Urinary bladder (tissue), 3 donors: ENCODE measurements at regions not wholly inside any gene's neighbourhood (a gene's known extent, or its start where the extent isn't known, plus 50 kb on each side); places are given as distances from the start of the nearest gene placed in this dataset.
A peak's percentile ranks its signal among the peaks of the same experiment; 100 is the strongest.

Experiments
- DNase-seq: peaks from one replicate; pipeline ENCODE4 v3.0.0-alpha.2; 2015; ENCODE audit errors: extremely low spot score
- H3K27ac ChIP-seq: one replicate; pipeline ENCODE4 v1.5.1; 2013; ENCODE audit warnings: low read depth, mild to moderate bottlenecking, moderate library complexity
- H3K36me3 ChIP-seq: one replicate; pipeline ENCODE4 v1.6.1; 2013; ENCODE audit warnings: mild to moderate bottlenecking, moderate library complexity; ENCODE audit not compliant: insufficient read depth
- H3K4me1 ChIP-seq: one replicate; pipeline ENCODE4 v1.6.1; 2013; ENCODE audit warnings: mild to moderate bottlenecking, moderate library complexity; ENCODE audit not compliant: insufficient read depth
- H3K4me3 ChIP-seq: one replicate; pipeline ENCODE4 v1.5.1; 2013; ENCODE audit warnings: low read depth, low read length
- WGBS: extraction: QIAGEN DNeasy Blood & Tissue Kit; methylation state at CpG from one replicate; pipeline ENCODE4 v1.1.7; 2013; 5-methylcytosine and 5-hydroxymethylcytosine counted together
- donor health status: healthy with polysubstance abuse.
- donor health status: healthy.

DNA sequence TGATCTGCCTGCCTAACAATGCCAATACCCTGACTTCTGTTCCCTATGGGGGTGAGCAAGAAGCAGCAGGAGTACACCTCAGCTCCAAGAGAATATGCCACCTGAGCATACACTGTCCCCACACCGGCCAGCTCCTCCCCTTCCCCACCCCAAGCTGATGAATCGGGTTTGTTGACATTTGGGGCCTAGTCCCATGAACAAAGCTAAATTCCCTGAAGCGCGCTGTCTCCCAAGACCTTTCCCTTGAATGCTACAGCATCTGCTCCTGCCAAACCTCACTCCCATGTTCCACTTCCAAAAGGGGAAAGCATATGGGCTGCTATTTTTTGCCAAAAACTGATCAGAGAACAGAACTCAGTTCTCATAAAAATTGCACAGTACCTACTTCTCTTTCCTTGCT, 220.4 kb upstream of the CAMK1G start:
- Histone ChIP-seq H3K27ac (no peak overlapping the region), H3K4me3 (no peak overlapping the region), H3K36me3 (no peaks in the 10 kb centered on the region), H3K4me1 (no peaks in the 10 kb centered on the region)
- no peak for DNase-seq
- 32% methylated on average over 4 of the region's 4 CpGs for WGBS

DNA sequence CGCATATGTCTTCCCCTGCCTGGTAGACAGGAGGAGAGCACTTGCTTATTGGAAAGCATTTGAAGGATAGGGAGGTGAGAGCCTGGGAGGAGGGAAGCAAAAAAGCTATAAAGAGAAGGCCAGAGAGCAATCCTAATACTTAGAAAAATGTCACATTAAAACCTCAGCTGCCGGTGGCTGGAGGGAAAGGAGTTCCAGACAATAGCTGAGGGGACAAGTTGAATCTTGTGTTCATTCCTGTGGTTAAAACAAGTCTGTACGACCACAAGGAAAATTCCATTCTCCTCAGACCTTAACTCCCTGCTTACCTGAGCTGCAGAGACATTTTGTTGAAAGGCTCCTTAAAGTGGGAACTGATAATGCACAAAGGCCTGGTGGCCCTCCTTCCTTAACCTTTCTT, 218.8 kb upstream of the CAMK1G start:
- H3K36me3 ChIP-seq = no peaks in the 10 kb centered on the region
- peaks cover 2% of the 10 kb centered on the region for H3K4me1 ChIP-seq
- 68% methylated on average over 3 of the region's 3 CpGs for WGBS
- H3K27ac ChIP-seq = no peak overlapping the region
- H3K4me3 ChIP-seq = no peak overlapping the region
- peak; percentile 72 for DNase-seq

DNA sequence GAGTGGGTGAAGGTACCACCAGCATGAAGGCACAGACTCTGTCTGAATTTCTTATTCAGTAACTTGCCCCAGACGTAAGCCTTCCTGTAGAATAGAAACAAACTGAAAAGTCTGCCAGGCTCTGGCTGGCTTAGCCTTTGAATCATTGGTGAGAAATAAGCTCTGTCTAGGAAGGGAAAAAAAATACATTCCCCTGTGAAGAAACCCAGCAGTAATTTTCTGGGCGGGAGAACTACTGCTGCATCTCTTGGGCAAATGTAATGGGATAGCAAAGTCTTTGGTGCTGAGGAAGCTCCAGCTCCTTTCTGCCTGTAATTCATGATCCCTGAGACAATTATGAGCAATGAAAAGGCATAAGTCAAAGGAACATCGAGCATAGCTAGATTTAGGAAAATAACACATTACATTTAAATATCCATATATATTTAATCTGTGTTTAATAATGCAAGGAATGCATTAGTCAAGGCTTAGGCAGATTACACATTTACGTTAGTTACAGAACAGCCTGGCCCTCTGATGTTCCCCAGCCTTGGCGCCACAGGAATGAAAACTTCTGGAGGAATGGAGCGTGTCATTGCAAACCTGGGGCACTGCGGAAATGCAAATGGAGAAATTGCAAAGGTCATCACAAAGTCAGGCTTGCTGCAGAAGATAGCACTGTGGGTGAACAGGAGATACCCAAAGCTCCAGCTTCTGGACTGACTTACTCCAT, 216.3 kb upstream of the CAMK1G start:
- no peaks in the 10 kb centered on the region for H3K36me3 ChIP-seq
- 67% methylated on average over 7 of the region's 7 CpGs for WGBS
- no peak for DNase-seq
- H3K4me1 ChIP-seq = peaks cover 2% of the 10 kb centered on the region
- no peak overlapping the region for H3K27ac ChIP-seq
- H3K4me3 ChIP-seq = no peak overlapping the region

DNA sequence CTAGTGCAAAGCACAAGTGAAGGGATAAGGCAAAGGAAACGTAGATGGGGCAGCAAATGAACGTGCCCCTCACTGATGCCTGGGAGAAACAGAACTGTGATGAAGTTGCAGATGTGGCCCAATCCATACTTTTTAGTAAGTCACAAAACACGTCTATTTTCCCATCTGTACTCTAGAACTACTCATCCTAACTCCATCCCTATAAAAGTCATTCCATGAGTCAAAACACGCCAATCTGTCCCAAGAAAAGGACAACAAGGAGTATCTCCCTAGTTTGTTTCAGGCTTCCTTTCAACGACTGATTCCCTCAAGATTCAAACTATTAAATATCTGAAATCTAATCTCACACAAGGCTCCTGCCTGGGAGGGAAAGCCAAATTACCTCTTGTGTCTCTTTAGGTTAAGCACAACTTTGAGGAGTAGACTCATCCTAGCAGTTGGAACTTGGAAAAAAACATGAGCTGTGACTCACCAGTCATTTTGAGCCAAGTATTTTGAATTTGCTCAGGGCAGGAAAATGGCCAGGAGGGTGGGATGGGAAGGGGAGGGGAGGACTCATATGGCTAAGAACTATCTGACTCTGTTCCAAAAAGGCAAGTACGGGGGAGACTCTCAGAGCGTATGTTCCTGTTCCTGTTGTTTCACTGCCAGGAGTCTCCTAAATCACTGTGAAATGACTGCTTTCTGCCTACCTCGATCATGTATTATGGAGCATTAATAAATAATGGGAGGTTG, 214.5 kb upstream of the CAMK1G start:
- peaks cover 4% of the 10 kb centered on the region for H3K4me1 ChIP-seq
- peak; percentile 81 for DNase-seq
- H3K4me3 ChIP-seq = no peak overlapping the region
- no peaks in the 10 kb centered on the region for H3K36me3 ChIP-seq
- WGBS = 43% methylated on average over 8 of the region's 8 CpGs
- H3K27ac ChIP-seq = no peak overlapping the region

DNA sequence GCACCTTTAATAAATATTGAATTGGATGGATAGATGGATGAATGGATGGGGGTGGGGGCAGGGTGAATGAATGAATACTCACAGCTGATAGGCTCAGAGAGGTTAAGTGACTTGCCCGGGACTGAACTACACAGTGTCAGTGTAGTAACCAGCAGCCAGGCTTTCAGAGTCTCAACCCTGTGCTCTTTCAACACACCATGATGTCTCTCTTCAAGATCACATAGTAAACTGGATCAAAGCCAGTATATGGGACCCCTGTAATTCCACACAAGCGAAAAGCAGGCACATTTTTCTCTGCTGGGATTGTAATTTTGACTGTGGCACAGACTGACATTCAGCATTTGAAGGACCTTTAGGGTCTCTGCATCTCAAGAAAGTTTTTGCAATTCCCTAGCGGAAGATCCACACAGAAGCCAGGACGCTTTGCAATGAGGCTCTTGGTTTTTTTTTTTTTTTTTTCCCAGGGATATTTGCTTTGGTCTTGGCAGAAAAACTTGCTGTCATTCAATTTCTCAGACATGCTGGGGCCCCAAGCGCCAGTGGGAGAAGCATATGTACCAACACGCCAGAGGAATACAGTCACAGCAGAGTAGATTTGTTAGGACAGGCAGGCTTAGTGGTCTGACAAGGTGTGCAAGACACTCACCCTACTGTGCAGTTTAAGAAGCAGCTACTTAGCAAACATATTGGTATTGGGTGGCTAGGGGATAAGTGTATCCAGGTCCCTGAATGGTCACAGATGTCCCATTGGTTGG, 213.1 kb upstream of the CAMK1G start:
- Histone ChIP-seq H3K4me3 (no peak overlapping the region), H3K36me3 (no peaks in the 10 kb centered on the region), H3K4me1 (peaks cover 4% of the 10 kb centered on the region), H3K27ac (no peak overlapping the region)
- no peak for DNase-seq
- WGBS = 90% methylated on average over 6 of the region's 6 CpGs

DNA sequence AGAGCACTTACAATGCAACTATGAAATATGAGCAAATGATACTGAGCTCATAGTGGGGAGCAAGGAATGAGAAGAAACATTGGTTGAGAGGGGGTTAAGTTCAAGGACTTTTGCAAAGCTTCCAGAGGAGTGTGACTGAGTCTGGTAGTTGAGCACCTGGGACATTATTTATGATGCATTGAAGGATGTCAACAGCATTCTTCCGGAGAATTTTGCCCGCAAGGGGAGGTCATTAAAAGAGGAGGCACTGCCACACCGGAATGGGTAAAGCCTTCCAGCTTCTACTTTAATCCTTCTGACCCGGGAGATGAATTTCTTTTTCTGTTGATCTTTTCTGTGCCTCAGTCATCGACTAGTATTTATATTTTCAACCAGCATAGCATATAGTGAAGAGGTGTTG, 208.4 kb upstream of the CAMK1G start:
- WGBS = 65% methylated on average over 5 of the region's 5 CpGs
- Histone ChIP-seq H3K4me1 (peaks cover 4% of the 10 kb centered on the region), H3K36me3 (no peaks in the 10 kb centered on the region), H3K4me3 (no peak overlapping the region), H3K27ac (no peak overlapping the region)
- no peak for DNase-seq

DNA sequence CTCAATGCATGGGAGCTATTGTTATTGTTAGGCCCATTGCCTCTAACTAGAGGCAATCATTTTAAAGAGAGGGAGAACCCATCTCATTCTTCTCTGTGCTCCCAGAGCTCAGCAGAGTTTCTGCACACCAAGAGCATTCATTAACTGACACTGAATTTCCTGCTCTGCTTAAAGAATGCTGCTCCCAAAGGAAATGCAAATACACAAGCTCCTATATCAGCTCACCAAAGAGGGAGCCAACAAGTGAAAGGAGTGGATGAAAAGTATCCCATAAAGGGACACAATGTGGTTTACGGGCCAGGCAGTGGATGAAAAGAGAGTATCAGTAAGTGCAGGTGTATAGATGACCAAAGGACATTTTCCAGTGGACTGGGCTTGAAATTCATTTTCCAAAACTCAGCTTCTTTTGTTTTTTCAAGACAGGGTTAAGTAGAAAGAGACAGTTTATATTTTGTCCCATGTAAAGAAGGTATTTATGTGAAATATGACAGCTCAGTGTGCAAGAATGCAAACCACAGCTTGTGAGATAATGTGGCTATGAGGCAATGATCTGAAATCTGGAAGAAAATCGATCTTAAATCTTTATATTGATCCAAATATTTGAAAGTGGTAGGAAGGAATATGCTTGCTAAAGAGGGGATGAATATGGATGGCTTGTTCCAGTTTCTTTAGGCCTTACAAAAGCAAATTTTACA, 207.7 kb upstream of the CAMK1G start:
- Histone ChIP-seq H3K36me3 (no peaks in the 10 kb centered on the region), H3K27ac (no peak overlapping the region), H3K4me1 (peaks cover 4% of the 10 kb centered on the region), H3K4me3 (no peak overlapping the region)
- 53% methylated on average over 2 of the region's 2 CpGs for WGBS
- no peak for DNase-seq

DNA sequence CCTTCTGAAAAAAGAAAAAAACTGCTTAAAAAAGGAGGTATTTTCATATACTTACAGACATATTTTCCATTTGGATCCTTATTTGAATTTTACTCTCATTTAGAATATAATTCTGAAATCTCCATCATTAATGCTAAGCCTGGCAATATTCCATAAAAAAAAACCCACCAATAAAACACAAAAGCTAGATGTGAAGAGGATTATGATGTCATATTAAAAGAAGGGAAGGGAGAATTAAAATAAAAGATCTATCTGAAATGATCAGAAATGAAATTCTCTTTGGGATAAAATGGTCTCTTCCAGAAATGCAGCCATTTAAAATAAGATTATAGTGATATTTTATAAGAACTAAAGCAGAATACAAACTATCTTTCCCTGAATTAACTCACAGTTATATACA, 206.7 kb upstream of the CAMK1G start:
- no peaks in the 10 kb centered on the region for H3K36me3 ChIP-seq
- no peak for DNase-seq
- H3K4me3 ChIP-seq = no peak overlapping the region
- H3K27ac ChIP-seq = no peak overlapping the region
- H3K4me1 ChIP-seq = peaks cover 4% of the 10 kb centered on the region

DNA sequence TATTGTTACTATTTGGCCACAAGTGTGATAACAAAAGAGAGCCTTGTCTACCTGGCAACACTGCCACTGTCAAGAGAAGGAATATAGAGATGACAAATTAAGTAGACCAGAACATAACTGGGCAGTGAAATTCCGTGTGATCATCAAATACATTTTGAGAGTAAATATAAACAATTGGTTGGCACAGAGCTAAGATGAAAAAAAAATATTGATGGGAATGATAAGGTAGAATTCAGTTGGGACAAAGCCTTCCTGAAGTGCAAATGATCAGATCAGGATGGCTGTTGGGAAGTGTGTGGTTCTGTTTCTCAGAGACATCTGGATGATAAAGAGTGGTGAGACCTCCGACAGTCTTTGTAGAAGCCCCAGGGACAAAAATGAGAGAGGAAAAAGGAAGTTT, 205.5 kb upstream of the CAMK1G start:
- 74% methylated on average over 2 of the region's 2 CpGs for WGBS
- H3K27ac ChIP-seq = no peak overlapping the region
- DNase-seq = no peak
- H3K4me3 ChIP-seq = no peak overlapping the region
- peaks cover 2% of the 10 kb centered on the region for H3K4me1 ChIP-seq
- H3K36me3 ChIP-seq = no peaks in the 10 kb centered on the region

DNA sequence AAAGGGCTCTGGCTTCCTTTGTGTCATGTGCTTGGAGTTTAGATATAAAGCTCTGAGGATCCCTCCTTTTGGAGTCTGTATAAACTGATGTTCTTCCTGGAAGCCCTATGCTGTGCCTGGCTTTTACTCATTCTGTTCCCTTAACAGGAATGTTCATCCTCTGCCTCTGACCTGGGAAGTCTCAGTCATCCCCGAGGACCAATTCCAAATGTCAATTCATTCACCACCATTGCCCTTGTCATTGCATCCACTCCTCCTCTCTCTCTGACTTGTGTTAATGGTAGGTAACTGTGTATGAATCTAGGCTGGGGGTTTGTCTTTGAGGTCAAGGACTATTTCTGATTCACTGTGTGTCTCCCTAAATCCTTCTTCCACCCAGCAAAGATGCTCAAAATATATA, 204.2 kb upstream of the CAMK1G start:
- no peak overlapping the region for H3K4me3 ChIP-seq
- H3K36me3 ChIP-seq = no peaks in the 10 kb centered on the region
- WGBS = 72% methylated on average over 1 of the region's 1 CpG
- H3K4me1 ChIP-seq = peaks cover 2% of the 10 kb centered on the region
- DNase-seq = no peak
- H3K27ac ChIP-seq = no peak overlapping the region

DNA sequence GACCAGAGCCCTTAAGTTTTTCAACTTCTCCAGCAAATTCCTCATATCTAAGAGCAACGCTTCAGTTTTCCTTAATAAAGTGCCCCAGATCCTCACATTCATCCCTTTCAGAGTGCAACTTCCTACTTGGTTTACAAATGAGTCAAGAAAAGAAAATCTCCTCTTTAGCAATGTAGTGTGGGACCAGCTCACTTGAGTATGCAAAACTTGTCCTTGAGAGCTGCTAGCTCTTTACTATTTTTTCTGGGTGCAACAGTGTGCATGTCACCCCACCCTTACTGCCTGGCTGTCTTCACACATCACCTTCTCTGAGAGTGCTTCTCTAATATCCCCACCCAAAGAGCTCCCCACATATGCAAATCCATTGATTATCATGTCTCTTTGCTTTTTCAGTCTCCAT, 203.1 kb upstream of the CAMK1G start:
- DNase-seq = no peak
- WGBS = 93% methylated on average over 1 of the region's 1 CpG
- H3K4me3 ChIP-seq = no peak overlapping the region
- H3K36me3 ChIP-seq = no peaks in the 10 kb centered on the region
- H3K4me1 ChIP-seq = peaks cover 2% of the 10 kb centered on the region
- no peak overlapping the region for H3K27ac ChIP-seq

DNA sequence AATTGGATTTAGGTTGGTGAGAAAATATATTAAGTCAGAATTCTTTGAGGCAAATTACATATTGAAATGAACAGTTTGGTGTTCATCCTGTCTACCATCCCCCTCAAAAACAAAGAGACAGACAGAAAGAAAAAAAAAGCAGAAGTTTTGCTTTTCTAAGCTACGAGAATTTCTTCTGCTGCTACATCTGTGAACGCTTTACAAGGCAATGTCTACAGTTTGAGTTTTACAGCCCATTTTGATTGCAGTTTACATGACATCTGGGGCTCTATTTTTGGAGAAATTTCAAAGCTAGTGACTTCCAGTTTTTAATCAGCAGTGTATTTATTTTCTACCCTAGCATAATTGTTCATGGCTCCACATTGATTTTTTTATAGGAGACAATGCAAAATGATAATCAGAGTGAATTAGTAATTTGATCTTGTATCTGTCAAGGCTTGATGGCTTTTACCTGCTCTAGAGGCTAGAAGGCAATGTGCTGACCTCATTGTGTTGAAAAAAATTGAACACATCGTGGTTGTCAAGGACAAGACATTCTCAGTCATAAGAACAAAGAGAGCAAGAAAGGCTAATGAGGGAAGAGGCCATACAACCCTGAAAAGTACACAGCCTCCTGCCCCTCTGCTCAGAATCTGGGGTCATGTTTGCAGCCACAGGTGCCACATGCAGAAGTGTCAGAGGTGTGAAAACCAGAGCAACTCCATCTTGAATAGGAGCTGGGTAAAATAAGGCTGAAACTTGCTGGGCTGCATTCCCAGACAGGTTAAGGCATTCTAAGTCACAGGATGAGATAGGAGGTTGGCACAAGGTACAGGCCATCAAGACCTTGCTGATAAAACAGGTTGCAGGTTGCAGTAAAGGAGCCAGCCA, 201.0 kb upstream of the CAMK1G start:
- WGBS = 54% methylated on average over 3 of the region's 3 CpGs
- Histone ChIP-seq H3K36me3 (no peaks in the 10 kb centered on the region), H3K4me3 (no peak overlapping the region), H3K4me1 (peaks cover 2% of the 10 kb centered on the region), H3K27ac (no peak overlapping the region)
- no peak for DNase-seq

DNA sequence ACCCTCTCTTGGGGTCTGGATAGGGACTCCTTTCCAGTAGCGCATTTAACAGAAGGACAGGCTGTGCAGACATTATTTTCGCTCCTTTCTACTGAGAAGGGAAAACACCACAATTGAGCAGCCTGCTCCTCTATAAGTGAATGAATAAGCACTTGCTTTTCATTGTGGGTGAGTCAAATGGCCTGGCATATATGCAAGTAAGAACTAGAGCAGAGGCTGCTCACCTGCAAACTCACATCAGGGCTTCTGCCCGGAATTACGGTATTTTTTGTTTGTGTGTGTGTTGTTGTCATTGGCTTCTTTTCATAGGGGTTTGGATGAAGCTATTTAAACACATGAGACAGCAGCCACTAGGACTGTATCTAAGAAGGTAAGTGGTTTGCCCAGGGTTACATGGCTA, 200.1 kb upstream of the CAMK1G start:
- Histone ChIP-seq H3K4me3 (no peak overlapping the region), H3K4me1 (no peaks in the 10 kb centered on the region), H3K36me3 (no peaks in the 10 kb centered on the region), H3K27ac (no peak overlapping the region)
- no peak for DNase-seq
- 78% methylated on average over 4 of the region's 4 CpGs for WGBS
